HG02571 (cell line): ENCODE measurements at regions not wholly inside any gene's neighbourhood (a gene's known extent, or its start where the extent isn't known, plus 50 kb on each side); places are given as distances from the start of the nearest gene placed in this dataset.

ENCODE experiments used
- ATAC-seq: cut with Tn5 transposase; IDR thresholded peaks from one replicate; pipeline ENCODE4 v1.9.1; 2021; ENCODE audit warnings: mild to moderate bottlenecking, moderate library complexity; ENCODE audit not compliant: unreplicated experiment

- no peak for ATAC-seq
Measured at GRCh38 chr2:136407952-136408318, 290.0 kb upstream of the CXCR4 start.

DNA sequence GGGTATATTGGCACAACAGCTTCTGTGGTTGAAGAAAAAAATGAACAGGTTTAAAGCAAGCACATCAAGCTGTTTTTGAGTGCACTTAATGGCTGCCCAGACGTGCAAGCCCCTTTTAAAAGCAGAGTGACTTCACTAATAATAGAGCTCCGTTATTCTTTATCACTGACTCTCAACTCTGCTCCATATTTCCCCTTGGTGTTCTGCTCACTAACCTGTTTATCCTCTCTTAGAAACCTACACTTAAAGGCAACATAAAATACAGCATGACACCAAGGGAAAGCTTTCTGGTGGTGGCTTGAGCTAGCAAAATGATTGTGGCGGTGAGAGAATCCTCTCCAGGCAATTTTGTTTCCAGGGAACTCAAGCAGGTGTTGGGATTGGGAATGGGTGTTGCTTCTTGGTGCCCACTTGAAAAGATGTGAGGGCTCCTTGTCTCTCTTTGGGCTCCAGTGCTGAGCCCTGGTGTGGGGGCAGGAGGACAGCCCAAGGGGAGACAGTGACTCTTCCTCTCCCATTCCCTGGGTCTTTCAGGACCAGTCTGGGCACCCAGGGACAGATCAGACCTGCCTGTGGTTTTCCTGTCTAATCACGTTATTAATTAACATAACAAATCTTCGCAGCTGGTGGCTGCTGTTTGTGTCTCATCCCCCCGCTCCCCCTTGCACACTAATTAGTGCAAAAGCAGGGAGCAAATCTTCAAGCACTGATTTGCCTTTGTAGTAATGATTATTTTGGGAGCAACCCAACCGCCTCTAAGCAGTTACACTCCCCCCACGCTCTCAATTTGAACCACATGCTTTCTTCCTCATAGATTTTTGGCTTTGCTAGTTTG, 289.4 kb upstream of the CXCR4 start:
- no peak for ATAC-seq

DNA sequence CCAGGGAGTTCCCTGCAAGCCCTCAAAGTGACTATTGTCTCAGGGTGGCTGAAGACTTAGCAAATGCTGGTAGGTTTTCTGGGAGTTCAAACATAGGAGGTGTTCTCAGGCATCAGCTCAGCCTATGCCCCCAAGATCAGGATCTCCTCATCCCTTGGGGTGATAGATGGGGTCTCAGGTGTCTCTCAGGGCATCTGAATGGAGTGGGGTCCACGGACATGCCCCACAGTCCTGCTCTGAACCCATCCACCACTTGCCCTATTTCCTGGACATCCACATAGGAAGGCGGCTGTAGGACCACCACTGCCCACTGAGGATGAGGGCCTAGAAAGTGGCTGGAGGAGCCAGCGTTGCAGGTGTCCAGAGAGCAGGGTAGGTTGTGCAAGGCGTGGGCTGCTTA, 287.0 kb upstream of the CXCR4 start:
- no peak for ATAC-seq

DNA sequence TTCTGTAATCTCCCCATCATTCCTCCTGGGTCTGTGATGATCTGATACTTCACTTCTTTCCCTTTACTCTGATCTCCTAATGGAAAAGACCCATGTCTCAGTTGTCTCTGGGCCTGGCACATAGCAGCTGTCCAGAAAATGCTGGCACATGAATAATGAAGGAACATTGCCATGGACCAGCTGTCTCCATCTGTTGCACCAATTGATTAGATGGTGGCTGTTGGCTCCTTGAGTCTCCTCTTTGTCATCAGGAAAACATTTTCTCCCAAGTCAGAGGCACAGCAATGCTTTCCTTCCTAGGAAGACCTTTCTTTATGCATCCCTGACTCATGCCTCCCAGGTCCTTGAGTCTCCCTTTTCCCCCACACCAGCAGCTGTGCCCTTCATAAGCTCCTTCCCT, 286.2 kb upstream of the CXCR4 start:
- no peak for ATAC-seq

DNA sequence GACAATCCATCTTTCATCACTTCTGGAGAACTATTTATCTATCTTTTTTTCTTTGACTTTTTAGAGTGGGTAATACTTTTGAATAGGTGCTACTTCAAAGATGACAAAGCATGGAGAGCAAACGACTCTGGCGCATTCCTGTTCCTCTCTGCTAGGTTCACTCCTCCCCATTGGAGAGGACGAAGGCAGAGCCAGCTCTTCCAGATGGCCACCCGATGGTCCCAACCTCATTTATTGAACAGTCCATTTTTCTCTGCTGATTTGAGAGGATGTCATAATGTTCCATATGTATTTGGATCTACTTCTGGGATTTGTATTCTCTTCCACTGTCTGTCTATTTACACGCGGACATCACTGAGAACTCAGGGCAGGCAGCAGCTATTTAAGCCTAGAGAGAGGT, 284.3 kb upstream of the CXCR4 start:
- ATAC-seq = no peak

- ATAC-seq = no peak
Measured at GRCh38 chr2:136399667-136400289, 281.8 kb upstream of the CXCR4 start.

GRCh38 chr2:136395582-136395981, 277.6 kb upstream of the CXCR4 start:
- no peak for ATAC-seq

DNA sequence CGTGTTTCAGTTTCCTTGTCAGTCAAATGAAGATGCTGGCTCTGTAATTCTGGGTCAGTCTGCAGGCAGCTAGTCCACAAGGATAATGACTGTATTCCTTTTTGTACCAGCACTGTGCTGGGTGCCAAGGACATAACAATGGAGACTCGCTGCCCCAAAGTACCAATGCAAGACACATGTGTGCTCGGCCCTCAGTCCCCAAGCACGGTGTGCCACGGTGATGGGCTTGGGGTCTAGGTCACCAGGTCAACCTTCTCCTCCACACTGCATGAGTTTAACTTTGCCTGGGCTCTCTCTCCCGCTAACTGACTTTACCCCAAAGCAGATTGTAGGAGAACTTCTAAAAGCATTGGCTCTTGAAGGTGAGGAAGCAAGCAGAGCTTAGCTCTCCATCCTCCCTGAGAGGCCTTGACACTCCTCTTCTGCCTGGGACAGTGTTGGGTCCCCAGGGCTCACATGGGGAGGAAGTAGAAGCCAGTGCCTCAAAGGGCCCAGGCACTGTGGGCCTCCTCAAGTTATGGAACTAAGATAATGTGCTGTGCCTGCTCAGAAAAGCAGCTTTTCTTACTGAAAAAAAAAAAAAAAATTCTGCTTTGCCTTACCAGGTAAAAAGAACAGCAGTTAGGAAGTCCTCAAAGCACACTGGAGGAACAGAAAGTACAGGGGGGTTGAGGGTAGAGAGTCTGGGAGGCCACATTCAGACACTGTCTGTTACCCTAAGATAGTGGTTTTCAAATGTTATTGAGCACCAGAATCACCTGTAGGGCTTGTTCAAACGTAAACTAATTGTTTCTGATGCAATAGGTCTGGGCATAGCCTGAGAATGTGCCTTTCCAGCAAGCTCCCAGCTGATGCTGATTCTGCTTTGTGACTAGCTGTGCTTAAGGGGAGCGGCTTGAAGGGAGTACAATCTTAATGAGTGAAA, 276.4 kb upstream of the CXCR4 start:
- peak; percentile 59 for ATAC-seq

DNA sequence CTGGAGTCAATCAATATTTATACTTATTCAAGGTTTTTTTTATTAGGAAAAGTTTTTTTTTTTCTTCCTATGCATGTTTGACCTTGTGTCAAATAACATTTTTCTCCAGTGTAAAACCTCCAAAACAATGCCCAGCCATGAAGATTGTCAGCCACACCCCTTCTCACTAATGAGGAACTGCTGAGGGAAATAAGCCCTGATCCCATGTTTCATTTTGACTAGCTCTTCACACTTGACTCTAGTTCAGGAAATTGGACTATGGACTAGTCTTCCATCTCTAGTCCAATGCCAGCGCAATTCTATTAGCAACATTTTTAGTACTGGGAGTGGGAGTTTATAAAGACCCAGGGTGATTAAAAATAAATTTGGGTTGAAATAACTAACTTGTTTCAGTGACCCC, 275.6 kb upstream of the CXCR4 start:
- ATAC-seq = no peak

GRCh38 chr2:136392897-136393505, 275.1 kb upstream of the CXCR4 start:
- no peak for ATAC-seq

DNA sequence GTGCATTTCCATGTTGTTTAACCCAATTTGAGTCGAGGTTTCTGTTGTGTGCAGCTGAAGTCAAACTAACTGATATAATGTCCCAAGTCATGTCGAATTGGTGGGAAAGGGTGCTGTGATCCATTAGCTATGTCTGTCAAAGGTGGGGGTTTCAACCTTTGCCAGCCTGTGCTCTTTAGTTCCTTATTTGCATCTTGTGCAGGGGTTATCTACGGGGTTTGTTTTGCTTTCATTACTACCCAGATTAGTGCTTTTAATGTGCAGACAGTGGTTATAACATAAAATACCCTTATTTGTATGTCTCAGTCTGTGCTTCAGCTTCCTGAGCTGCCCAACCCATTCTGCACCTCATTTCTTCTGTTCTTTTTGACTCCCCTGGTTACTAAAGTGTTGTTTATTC, 271.9 kb upstream of the CXCR4 start:
- ATAC-seq = peak; percentile 74

DNA sequence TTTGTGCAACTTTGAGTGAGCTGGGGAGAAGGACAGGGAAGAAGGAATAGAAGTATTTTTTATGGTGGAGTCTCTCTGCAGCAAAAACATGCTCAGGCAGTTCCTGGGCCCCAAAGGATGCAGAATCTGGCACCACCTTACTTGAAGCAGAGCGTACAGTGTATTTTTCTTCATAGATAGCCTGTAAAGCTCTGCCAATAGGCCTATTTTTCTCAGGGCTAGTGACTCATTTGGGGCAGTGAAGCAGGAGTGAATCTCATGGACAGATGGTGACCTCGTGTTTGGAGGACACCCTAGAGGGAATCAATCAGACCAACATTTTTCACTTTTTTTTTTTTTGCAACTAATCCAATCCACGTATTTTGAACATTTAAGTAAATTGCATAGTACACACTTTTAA, 268.1 kb upstream of the CXCR4 start:
- ATAC-seq = no peak

DNA sequence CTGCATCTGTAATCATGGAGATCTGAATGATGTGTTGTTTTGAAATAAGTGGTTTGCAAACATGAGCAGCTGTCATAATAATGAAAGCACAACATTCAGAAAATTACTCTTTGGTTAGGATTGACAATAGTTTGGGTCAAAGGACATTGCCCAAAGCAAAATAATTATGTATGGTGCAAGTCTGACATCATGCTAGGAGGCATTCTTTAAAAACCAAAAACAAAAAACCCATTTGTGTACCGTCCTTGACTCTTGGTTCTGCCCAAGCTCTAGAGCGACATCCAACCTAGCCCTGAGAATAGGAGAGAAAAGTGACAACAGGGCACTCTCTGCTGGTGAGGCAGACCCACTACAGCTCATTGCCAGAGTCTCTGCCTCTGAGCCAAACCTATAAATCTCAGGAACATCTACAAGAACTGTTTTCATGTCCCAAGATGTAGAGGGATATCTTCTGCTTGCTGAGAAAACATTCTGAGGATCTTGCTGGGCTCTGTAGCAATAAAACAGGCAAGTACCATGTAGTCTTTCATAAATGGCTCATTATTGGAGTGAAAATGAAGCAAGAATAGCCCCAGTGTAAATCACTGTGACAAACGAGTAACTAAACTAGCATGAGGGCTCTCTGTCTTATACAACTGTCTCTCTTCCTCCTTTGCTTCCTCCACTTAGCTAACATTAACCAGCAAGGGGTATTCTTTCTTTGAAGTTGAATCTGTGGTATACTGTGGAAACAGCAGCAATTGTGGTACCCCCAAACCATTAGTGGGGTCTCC, 266.8 kb upstream of the CXCR4 start:
- peak; percentile 40 for ATAC-seq

DNA sequence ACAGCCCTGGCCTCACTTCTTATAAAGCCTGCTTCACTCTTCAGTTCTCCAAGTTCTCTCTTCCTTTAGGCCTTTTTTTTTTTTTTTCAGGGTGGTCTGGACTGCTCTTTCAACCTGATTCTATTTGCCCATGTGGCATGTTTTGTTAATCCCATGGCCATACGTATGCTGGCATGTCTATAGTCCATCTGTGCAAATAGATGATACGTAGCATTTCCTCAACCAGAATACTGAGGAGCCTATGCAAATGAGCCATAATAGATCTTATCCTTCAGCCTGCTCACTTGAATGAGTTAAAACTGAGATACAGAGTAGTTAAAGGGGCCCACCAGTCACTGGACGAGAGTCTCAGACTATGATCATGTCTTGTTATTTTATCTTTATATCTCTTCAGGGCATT, 265.2 kb upstream of the CXCR4 start:
- ATAC-seq = no peak

DNA sequence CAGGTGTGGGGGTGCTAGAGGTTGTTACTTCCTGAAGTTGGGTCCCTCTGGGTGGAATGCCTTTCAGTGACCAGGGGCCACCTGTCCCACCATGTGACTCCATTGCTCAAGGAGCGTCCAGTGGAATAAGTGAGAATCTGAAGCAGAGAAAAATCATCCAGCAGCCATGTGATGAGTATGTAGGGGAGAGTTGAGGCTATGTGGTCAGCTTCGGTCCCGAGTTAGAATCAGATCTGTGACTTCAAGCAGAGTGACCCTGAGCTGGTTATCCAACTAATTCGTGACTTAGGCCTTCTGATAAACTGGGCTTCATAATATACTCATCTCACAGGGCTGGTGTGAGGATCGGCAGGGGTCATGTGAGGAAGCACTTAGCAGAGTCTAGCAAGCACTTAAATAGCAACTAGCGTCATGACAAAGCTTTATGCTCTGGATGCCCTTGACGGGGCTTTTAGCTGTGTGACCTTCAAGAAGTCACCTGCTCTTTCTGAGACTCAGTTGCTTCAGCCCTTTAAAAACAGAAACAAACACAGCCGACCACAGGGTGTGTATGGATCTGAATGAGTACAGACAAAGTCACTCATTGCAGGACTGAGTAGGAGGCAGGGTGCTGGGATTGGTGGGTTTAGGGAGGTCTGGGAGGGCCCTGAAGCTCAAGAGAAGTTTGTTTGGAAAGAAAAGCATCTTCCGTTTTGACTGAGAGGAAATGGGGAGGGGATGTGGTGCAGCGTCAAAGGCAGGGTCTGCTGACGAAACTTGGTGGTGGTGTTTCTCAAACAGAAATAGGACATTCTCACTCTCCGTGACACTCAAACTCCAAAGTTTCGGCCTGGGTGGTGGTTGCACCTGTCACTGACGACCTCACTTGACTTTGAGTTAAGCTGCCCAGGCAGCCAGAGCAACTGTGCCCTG, 264.0 kb upstream of the CXCR4 start:
- ATAC-seq = peak; percentile 76

GRCh38 chr2:136381245-136381644, 263.3 kb upstream of the CXCR4 start:
- ATAC-seq = no peak

DNA sequence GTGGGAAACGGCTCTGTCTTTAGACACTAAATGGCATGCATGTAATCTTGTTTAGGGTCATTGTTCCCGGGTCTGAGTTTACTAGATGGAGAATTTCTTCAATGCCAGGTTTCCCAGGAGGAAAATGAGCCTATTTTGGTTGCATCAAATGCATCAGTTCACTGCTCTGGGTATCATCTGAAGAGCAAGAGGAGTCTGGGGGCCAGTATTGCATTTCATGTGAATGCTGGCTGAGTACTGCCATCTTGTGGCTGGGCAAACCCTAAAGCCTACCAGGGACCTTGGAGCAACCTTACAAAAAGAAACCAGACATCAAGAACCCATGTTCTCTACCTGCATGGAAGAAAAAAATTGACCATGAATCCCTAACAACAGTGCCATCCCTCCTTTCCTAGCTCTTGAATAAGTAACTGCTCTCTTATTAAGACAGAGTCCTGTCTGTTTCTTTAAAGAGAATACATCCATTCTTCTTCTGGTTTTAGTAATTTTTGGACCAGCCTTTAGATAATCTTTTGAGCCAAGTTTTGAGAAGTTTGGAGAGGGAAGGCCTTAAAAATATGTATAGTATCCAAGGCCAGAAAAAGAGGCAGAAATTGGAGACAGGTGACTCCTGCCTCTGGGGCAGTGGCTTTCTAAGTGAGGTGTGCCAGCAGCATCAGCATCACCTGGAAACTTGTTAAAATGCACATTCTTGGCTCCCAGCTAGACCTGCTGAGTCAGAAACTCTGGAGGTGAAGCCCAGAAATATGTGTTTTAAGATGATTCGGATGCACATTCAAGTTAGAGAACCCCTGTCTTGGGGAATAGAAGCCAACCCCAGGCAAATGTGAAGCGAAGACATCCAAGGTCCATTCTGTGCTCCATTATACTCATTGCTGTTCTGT, 261.0 kb upstream of the CXCR4 start:
- no peak for ATAC-seq
